ENCODE measurements at regions not wholly inside any gene's neighbourhood (a gene's known extent, or its start where the extent isn't known, plus 50 kb on each side); places are given as distances from the start of the nearest gene placed in this dataset.

DNA sequence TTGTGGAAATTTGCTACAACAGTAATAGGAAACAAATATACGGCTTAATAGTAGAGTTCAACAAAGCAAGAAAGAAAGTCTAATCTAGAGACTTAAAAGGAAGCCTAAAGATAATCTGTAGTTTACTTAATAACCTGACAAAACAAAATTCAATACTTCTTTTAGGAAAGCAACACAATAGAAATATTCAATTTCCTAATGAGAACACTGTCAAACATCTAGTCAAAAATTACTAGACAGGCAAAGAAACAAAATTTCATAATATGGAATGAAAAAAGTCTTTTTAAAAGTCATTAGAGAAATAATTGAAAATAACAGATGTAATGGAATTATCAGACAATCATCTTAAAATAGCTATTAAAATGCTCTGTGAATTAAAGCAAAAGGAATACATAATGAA is 692.5 kb upstream of the ADAMTS16 start:
- TF ChIP-seq, protein P1, sequence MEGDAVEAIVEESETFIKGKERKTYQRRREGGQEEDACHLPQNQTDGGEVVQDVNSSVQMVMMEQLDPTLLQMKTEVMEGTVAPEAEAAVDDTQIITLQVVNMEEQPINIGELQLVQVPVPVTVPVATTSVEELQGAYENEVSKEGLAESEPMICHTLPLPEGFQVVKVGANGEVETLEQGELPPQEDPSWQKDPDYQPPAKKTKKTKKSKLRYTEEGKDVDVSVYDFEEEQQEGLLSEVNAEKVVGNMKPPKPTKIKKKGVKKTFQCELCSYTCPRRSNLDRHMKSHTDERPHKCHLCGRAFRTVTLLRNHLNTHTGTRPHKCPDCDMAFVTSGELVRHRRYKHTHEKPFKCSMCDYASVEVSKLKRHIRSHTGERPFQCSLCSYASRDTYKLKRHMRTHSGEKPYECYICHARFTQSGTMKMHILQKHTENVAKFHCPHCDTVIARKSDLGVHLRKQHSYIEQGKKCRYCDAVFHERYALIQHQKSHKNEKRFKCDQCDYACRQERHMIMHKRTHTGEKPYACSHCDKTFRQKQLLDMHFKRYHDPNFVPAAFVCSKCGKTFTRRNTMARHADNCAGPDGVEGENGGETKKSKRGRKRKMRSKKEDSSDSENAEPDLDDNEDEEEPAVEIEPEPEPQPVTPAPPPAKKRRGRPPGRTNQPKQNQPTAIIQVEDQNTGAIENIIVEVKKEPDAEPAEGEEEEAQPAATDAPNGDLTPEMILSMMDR (IDR thresholded peaks at IDR 0.05), result no peak
- TF ChIP-seq POLR2A (IDR thresholded peaks at IDR 0.05), result no peak
